HL-60/S4 treated with retinoic acid at 250 ng/mL for 4 days and 3 days (cell line): ENCODE measurements at regions not wholly inside any gene's neighbourhood (a gene's known extent, or its start where the extent isn't known, plus 50 kb on each side); places are given as distances from the start of the nearest gene placed in this dataset.
"Not testable (repeated sequence)": the region's sequence is repeated elsewhere in the genome, so short reads cannot be mapped to it uniquely, and the experiment has no call there.

ENCODE experiments used
- in situ Hi-C: fragments of 300-500 bp; cut with MboI; formaldehyde crosslinking; loops from 2 replicates; pipeline ENCODE4 v1.7.0; 2022; ENCODE audit warnings: low sequenced_read_pairs

DNA sequence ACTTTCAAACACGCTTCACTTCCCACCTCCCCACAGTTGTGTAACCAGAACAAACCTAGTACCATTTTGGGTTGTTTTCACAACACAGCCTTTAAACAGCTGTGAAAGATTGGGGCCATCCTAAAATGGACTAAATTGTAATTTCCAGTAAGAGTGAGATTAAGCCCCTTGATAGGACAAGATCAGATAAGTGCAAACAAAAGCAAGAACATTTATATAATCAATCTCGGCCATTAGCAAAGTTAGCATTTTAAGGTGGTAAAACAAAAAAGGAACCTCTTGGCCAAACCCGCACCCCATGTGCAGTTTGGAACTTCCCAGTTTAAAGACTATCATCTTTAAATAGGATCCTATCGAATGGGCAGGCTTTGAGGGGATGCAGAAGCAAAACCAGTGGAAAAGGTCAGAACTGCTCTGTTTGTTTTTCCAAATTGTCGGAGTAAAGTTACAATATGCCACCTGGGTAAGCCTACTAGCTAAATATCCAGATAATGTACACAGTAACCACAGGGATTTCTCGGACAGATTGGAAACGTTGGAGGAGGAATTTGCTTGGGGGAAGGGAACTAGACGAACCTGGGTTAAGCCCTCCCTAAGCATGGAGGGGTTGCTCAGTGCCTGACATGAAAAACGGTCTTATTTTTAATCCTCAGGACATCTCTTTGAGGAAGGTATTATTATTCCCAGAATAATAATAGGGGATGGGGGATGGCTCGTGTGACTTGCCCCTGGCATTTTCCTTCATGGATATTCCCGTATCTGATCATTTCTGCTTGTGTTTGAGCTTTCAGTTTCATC, 159.8 kb upstream of the SALL4 start:
- in situ Hi-C loops = no loop called here

DNA sequence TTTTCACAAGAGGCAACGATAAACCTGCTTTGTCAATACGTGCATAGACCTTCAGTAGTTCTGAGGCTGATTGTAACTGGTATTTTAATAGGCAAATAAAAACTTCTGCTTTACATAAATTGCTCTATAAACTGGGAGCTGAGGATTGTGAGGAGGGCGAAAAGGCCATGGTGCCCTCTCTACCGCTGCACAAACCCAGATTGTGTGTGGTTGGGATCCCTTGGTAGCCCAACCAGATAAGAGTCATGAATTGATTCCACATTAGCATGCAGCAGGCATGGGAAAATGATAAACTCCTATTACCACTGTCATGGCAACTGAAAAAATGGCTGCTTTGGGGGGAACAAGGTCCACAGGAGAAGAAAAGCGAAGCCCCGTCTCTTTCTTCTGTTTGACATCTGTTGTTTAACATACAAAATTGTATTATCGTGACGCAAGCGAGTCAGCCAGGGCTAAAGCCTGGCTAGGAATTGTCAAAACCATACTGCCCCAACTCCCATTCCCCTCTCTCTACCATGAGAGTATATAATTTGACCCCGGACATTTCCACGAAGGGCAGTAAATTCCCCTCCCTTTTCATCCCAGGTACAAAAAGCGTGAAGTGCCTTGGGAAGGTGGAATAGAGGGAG, 157.8 kb upstream of the SALL4 start:
- in situ Hi-C loops = no loop called here

- in situ Hi-C loops = no loop called here
Observed at GRCh38 chr20:51959066-51959542, 156.8 kb upstream of the SALL4 start.

DNA sequence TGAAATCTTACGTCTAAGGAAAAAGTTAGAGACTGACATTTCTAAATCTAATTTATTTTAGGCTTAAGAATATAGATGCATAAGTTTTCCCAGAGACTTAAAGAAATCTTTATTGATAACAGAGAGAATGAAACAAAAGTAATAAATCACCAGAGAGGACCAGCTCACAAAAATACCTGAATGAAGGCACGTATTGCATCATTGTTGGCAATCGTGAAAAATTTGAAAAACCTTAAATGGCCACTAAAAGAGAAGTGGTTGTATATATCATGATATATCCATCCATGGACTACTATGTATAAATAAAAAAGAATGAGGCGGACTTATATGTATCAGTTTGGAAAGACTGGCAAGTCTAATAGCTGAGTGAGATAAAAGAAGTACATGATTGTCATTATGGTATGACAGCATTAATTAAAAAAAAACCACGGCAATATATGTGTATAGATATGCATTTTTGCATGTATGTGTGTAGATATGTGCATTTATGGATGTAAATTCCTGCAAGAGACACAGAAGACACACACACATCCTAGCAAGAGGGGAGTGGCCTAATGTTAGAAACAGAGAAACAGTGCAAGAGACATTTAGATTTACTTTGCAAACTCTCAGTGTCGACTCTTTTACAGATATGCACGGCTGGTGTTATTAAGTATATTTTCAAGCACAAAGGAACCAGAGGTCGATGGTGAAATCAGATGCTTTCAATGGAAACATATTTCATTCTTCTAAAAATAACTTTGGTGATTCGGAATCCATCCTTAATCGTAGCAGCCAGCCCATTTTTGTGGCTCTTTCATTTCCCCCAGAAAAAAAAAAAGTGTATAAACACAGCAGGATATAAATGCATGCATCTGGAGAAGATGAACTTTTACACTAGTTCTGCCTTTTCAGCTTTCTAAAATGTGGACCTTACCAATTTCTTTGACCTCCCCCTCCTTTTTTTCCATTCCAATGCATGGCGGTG, 156.1 kb upstream of the SALL4 start:
- in situ Hi-C loops = no loop called here

- in situ Hi-C loops = no loop called here
Observed at GRCh38 chr20:51955756-51956155, 153.4 kb upstream of the SALL4 start.

GRCh38 chr20:51953731-51954340, 151.5 kb upstream of the SALL4 start:
- in situ Hi-C loops = no loop called here

DNA sequence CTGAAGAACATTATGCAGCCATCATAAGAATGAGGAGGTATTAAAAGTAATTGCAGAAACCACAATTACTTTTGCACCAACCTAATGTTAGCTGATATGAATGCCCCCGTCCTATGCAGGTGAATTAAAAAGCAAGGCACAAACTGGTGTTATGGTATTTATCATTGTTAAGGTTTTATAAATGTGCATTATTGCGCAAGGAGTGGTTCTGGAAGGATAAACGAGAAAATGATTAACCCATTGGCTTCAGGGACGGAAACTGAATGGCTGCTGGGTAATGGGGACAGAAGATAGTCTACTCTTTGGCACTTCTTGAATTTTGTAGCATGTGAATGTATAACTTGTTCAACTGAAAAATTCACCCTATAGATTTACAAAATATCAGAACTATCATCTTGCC, 148.6 kb upstream of the SALL4 start:
- in situ Hi-C loops = no loop called here

DNA sequence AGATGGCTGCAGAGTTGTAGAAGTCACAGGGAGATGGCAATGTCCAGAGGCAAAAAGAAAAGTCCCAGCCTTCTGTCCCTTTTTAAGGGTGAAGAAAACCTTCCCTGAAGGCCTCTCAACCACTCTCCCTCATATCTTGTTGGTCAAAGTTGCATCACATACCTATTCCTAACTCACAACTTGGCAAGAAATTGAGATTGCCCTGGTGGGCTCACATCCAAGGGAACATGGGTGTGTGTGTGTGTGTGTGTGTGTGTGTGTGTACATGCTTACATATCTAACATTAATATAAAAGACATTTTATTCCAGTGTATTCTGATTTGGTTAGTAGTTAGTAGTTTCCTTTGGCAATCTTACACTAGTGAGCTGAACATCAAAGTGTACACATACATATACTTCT, 144.3 kb upstream of the SALL4 start:
- in situ Hi-C loops = no loop called here

DNA sequence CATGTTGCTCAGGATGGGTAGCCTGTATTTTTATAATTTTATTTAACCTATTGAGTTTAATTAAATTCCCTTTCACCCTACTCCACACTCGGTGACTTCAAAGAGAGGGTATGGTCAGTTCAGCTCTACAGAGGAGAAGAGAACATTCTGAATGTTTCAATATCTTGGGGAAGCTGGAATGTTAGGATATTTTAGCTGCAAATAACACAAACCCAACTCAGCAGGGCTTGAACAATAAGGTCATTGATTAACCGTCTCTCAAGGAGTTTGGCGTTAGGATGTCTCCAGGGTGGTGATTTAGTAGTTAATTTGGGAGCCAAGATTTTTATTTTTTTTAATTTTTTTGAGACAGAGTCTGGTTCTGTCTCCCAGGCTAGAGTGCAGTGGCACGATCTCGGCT, 143.6 kb upstream of the SALL4 start:
- in situ Hi-C loops = no loop called here

DNA sequence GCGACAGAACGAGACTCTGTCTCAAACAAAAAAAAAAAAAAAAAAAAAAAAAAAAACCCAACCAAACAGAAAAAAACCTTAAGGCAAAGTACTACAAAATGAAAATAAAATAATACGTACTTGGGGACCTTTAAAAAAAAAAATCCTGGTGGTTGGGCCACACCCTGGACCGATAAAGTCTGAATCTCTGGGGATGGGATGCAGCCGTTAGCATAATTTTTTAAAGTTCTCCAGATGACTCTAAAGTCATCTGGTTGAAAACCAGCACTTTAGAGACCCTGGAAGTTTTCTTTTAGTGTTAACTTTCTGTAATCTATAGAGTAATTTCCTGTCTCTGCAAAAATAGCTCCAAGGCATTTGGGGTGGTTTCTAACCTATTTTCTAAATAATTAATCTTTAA, 142.9 kb upstream of the SALL4 start:
- in situ Hi-C loops = no loop called here

GRCh38 chr20:51943761-51944160, 141.4 kb upstream of the SALL4 start:
- in situ Hi-C loops = no loop called here

DNA sequence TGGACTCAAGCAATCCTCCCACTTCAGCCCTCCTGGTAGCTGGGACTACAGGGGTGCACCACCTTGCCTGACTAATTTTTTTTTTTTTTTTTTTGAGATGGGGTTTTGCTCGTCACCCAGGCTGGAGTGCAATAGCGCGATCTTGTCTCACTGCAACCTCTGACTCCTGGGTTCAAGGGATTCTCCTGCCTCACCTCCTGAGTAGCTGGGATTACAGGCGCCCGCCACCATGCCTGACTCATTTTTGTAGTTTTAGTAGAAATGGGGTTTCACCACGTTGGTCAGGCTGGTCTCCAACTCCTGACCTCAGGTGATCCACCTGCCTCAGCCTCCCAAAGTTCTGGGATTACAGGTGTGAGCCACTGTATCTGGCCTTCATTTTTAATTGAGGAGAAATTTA, 141.0 kb upstream of the SALL4 start:
- in situ Hi-C loops = not testable (repeated sequence)

DNA sequence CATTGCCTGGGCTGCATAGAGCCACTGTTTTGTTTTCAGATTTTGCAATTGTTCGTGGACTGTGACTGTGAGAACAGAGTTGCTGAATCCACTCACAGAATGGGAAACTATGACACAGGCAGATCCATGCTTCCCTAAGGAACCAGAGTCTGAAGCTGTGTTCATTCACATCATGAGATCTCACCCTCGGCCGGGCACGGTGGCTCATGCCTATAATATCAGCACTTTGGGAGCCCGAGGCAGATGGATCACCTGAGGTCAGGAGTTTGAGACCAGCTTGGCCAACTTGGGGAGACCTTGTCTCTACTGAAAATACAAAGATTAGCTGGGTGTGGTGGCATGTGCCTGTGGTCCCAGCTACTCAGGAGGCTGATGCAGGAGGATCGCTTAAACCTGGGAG, 139.2 kb upstream of the SALL4 start:
- in situ Hi-C loops = no loop called here

GRCh38 chr20:51939259-51939585, 136.9 kb upstream of the SALL4 start:
- in situ Hi-C loops = no loop called here

DNA sequence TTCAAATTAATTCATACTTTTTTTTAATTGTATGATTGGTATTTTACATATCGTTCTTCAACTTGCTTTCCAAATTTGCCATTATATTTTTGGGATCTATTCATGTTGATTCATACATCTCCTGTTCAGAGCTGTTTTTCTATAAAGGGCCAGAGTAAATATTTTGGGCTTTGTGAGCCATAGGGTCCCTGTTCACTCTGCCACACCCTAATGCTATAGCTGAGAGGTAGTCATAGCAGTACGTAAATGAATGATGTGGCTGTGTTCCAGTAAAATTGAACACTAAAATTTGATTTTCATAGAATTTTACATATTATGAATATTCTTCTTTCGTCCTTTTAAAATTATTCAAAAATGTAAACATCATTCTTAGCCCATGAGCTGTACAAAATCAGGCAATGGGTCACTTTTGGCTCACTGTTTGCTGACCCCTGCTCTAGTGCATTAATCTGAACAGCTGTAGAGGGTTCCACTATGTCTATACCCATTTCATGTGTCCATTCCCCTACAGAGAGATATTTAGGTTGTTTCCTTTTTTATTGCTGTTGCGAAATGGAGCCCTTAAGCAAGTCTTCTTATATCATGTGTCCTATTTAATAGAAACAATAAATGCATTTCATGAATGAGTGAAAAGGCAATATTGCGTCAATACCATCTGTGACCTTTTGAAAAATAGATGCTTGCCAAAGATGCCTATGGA, 136.4 kb upstream of the SALL4 start:
- in situ Hi-C loops = no loop called here

DNA sequence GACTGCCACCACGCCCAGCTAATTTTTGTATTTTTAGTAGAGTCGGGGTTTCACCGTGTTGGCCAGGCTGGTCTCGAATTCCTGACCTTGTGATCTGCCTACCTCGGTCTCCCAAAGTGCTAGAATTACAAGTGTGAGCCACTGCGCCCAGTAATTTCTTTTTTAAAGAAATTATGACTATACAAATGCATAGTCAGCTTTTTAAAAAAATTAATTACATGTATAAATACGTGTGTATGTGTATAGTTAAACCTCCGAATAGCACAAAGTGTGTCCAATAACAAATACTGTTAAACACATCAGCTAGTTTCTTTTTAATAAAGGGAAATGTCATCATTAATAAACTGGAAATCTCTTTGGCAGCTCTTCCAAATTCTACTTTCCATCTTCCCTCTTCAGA, 135.5 kb upstream of the SALL4 start:
- in situ Hi-C loops = no loop called here

GRCh38 chr20:51936377-51936776, 134.1 kb upstream of the SALL4 start:
- in situ Hi-C loops = no loop called here

DNA sequence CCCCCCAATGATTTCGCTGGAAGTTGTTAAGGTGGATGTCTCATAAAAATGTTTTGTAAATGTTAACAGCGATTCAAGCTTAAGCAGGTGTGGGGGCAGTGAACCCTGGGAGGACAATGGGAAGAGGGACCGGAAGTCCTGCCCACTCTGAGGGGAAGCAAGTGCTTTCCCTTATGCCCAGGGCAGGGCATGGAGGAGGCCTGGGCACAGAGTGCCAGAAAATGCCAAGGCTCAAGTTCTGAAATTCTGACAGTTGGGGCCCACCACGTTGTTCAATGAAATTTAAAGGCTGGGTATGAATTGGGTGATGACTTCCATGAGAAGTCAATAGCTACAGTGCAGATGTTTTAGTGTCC, 132.7 kb upstream of the SALL4 start:
- in situ Hi-C loops = no loop called here

GRCh38 chr20:51934301-51935002, 132.1 kb upstream of the SALL4 start:
- in situ Hi-C loops = no loop called here

DNA sequence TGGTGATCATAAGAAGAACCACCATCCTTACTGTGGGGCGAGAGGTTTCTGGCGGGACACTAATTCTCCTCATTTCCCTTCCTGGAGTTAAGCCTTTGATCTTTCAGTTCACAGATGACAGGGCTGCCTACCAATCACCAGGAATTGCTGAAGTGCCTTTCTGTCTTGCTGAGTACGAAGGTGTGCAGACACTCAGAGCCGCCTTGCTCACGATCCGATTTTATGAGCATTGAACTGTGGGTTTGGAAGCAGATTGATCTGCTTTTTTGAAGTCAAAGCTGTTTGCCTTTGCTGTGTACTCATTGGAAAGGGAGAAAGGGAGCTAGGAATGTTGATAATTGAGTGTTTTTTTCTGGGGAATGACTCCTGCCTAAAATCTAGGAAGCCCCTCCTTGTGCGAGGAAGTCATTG, 129.1 kb upstream of the SALL4 start:
- in situ Hi-C loops = no loop called here
